ENCODE measurements at regions not wholly inside any gene's neighbourhood (a gene's known extent, or its start where the extent isn't known, plus 50 kb on each side); places are given as distances from the start of the nearest gene placed in this dataset.

- TF ChIP-seq PAXIP1 (CRISPR knock-in tag; conservative IDR thresholded peaks at IDR 0.05): no peak
- TF ChIP-seq ZNF784 (CRISPR knock-in tag; IDR thresholded peaks at IDR 0.05; ENCODE audit: borderline replicate concordance): no peak
- no peak for TF ChIP-seq HMG20A (CRISPR knock-in tag; IDR thresholded peaks at IDR 0.05; ENCODE audit: borderline replicate concordance)
- no peak for TF ChIP-seq MEIS1 (CRISPR knock-in tag; IDR thresholded peaks at IDR 0.05; ENCODE audit: borderline replicate concordance)
- TF ChIP-seq ESRRA (CRISPR knock-in tag; IDR thresholded peaks at IDR 0.05; ENCODE audit: low read depth): no peak
- no peak for TF ChIP-seq ZNF879 (CRISPR knock-in tag; IDR thresholded peaks at IDR 0.05)
- TF ChIP-seq STAG1 (CRISPR knock-in tag; IDR thresholded peaks at IDR 0.05): peak; percentile 84
- TF ChIP-seq CTCF (CRISPR knock-in tag; IDR thresholded peaks at IDR 0.05): peak; percentile 76
- TF ChIP-seq POLR2A (IDR thresholded peaks at IDR 0.05; ENCODE audit: insufficient read depth in 1 of 2, low read depth in 2 of 2, low read length in 2 of 2): no peak
- TF ChIP-seq SIX1 (CRISPR knock-in tag; IDR thresholded peaks at IDR 0.05; ENCODE audit: borderline replicate concordance): no peak
- no peak for TF ChIP-seq SP5 (CRISPR knock-in tag; IDR thresholded peaks at IDR 0.05; ENCODE audit: borderline replicate concordance, low read depth)
- no peak for TF ChIP-seq PREB (CRISPR knock-in tag; IDR thresholded peaks at IDR 0.05)
- no peak for TF ChIP-seq ZIK1 (CRISPR knock-in tag; IDR thresholded peaks at IDR 0.05; ENCODE audit: borderline replicate concordance, low read depth)
- peak; percentile 80 for TF ChIP-seq SMC3 (IDR thresholded peaks at IDR 0.05; ENCODE audit: low read length)
- no peak for TF ChIP-seq GMEB2 (CRISPR knock-in tag; IDR thresholded peaks at IDR 0.05; ENCODE audit: low read depth)
- TF ChIP-seq ZNF460 (CRISPR knock-in tag; IDR thresholded peaks at IDR 0.05; ENCODE audit: borderline replicate concordance): no peak
- no peak for TF ChIP-seq ZNF281 (CRISPR knock-in tag; IDR thresholded peaks at IDR 0.05; ENCODE audit: borderline replicate concordance)
- TF ChIP-seq NFE2L2 (IDR thresholded peaks at IDR 0.05; ENCODE audit: low read length): no peak
- TF ChIP-seq MTA1 (CRISPR knock-in tag; IDR thresholded peaks at IDR 0.05; ENCODE audit: borderline replicate concordance): no peak
Observed at GRCh38 chr5:18305288-18305924, 671.1 kb downstream of the TAF11L14 start (continued).

Data from HepG2 (cell line).